SJCRH30 (cell line): ENCODE measurements at regions not wholly inside any gene's neighbourhood (a gene's known extent, or its start where the extent isn't known, plus 50 kb on each side); places are given as distances from the start of the nearest gene placed in this dataset.
"Not testable (repeated sequence)": the region's sequence is repeated elsewhere in the genome, so short reads cannot be mapped to it uniquely, and the experiment has no call there.

ENCODE experiments used
- DNase-seq, 2 experiments: peaks; one replicate each; pipeline ENCODE4 v3.0.0-alpha.2; 2015 to 2020
- H3K27ac ChIP-seq: fragments of 250-450 bp; sonication (Bioruptor Pico); 2 replicates; pipeline ENCODE4 v1.5.1; 2020; ENCODE audit warnings: mild to moderate bottlenecking, moderate library complexity
- H3K27me3 ChIP-seq: fragments of 250-450 bp; sonication (Bioruptor Pico); 2 replicates; pipeline ENCODE4 v1.5.1; 2020; ENCODE audit warnings: mild to moderate bottlenecking, moderate library complexity
- H3K36me3 ChIP-seq: fragments of 250-450 bp; sonication (Bioruptor Pico); 2 replicates; pipeline ENCODE4 v1.5.1; 2020; ENCODE audit warnings: mild to moderate bottlenecking, moderate library complexity
- H3K4me1 ChIP-seq: fragments of 250-450 bp; sonication (Bioruptor Pico); 2 replicates; pipeline ENCODE4 v1.5.1; 2020; ENCODE audit warnings: mild to moderate bottlenecking, moderate library complexity
- H3K4me3 ChIP-seq: fragments of 250-450 bp; sonication (Bioruptor Pico); 2 replicates; pipeline ENCODE4 v1.5.1; 2020; ENCODE audit warnings: mild to moderate bottlenecking, moderate library complexity
- H3K9me3 ChIP-seq: fragments of 250-450 bp; sonication (Bioruptor Pico); replicated peaks from 2 replicates; pipeline ENCODE4 v1.5.1; 2020; ENCODE audit warnings: mild to moderate bottlenecking, moderate library complexity

DNA sequence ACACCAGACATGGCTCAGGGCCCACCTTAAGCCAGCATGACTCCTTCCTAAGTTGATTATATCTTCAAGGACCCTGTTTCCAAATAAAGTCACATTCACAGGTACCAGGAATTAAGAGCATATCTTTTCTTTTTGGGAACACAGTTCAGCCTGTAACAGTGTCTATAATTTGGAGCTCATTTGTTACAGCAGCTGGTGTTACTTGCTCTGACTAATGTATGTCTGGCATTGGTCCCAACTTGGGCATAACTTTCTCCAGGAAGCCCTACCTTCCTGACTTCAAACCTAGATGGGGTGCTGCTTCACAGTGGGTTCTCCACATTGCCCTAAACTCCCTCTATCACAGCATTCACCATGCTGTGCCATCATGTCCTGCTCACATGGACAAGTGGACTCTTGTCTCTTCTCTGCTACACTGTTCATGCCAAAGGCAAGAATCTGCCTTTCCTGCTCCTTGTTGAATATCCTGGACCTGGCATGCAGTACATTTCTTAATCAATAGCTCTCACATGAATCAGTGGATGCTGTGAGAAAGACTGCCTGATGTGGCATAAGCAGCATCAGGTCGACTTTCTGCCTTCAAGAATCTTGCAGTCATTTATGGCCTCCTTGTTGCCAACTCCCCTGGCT lies 117.4 kb upstream of the FOXA2 start:
- H3K27ac ChIP-seq: no peak overlapping the region

GRCh38 chr20:22703843-22704242 lies 119.5 kb upstream of the FOXA2 start:
- no peak for DNase-seq
- Histone ChIP-seq H3K27me3 (no peaks in the 10 kb centered on the region), H3K27ac (no peak overlapping the region), H3K36me3 (no peaks in the 10 kb centered on the region), H3K4me3 (no peak overlapping the region), H3K4me1 (no peaks in the 10 kb centered on the region; the same call in 1 of the 2 replicates), H3K9me3 (0 out of 2 replicates have a peak, but pooled peaks cover 6% of the 10 kb centered on the region)

More for the DNA sequence above, 117.4 kb upstream of the FOXA2 start:
- Histone ChIP-seq H3K9me3 (0 out of 2 replicates have a peak, but pooled peaks cover 6% of the 10 kb centered on the region), H3K36me3 (no peaks in the 10 kb centered on the region), H3K4me1 (no peaks in the 10 kb centered on the region; the same call in 1 of the 2 replicates), H3K27me3 (no peaks in the 10 kb centered on the region), H3K4me3 (no peak overlapping the region)
- no peak for DNase-seq

- H3K4me3 ChIP-seq: no peak overlapping the region
- no peak overlapping the region for H3K27ac ChIP-seq
- 0 out of 2 replicates have a peak, but pooled peaks cover 6% of the 10 kb centered on the region for H3K9me3 ChIP-seq
- H3K36me3 ChIP-seq: no peaks in the 10 kb centered on the region
- H3K27me3 ChIP-seq: no peaks in the 10 kb centered on the region
- no peak for DNase-seq
- peaks cover 5% of the 10 kb centered on the region; the same call in 1 of the 2 replicates for H3K4me1 ChIP-seq
Measured at GRCh38 chr20:22711971-22712755, 127.8 kb upstream of the FOXA2 start.

DNA sequence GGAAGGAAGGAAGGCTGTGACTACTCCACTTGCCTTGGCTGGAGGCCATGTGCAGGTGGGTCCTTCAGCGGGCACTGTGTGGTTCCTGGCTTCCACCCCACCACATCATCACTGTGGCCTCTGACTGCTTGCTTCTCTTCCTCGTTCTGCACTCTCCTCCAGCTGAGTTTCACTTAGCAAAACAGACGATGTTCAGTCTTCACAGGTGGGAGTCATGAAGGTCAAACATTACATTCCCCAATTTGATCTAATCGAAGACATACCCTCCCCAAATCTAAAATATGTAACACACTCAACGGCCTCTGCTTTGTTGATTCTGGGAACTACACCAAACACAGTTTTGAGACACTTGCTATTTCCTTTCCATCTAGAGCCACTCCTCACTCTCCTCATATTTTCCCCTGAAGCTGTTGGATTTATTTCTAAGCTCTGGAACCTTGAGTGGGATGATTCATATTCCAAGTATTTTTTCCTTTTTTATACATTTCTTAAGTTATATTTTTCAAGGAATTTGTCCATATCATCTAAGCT lies 132.5 kb upstream of the FOXA2 start:
- Histone ChIP-seq H3K36me3 (no peaks in the 10 kb centered on the region), H3K27me3 (0 out of 2 replicates have a peak, but pooled peaks cover 3% of the 10 kb centered on the region), H3K9me3 (0 out of 2 replicates have a peak, but pooled peaks cover 6% of the 10 kb centered on the region), H3K27ac (no peak overlapping the region), H3K4me3 (no peak overlapping the region), H3K4me1 (peaks cover 8% of the 10 kb centered on the region)
- no peak for DNase-seq

- no peak overlapping the region for H3K27ac ChIP-seq
- no peak for DNase-seq
- 0 out of 2 replicates have a peak, but pooled peaks cover 6% of the 10 kb centered on the region for H3K9me3 ChIP-seq
- no peaks in the 10 kb centered on the region for H3K36me3 ChIP-seq
- no peak overlapping the region for H3K4me3 ChIP-seq
- H3K4me1 ChIP-seq: peaks cover 8% of the 10 kb centered on the region
- 0 out of 2 replicates have a peak, but pooled peaks cover 3% of the 10 kb centered on the region for H3K27me3 ChIP-seq
Measured at GRCh38 chr20:22717466-22717865, 133.1 kb upstream of the FOXA2 start.

DNA sequence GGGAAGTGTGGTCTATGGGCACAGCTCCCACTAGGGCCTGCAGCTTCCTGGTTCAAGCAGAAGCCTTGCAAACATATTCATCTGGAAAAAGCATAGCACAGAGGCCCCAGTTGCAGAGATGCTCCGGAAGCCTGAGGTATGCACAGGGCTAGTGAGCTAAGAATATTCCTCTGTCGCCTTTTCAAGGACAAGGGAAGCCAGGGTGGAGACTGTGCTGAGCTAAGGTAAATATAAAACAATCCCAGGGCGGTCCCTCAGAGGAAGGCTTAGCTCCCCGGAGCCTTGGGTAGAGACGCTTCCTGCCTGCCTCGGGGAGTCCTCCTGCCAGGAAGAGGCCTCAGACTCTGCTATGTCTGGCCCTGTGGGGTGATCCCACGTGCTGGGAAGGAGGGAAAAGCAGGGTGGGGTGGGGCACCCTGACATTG lies 134.8 kb upstream of the FOXA2 start:
- H3K36me3 ChIP-seq: no peaks in the 10 kb centered on the region
- H3K4me1 ChIP-seq: peaks cover 8% of the 10 kb centered on the region
- no peak overlapping the region for H3K27ac ChIP-seq
- no peak overlapping the region for H3K4me3 ChIP-seq
- no peak for DNase-seq
- H3K27me3 ChIP-seq: 0 out of 2 replicates have a peak, but pooled peaks cover 3% of the 10 kb centered on the region
- 0 out of 2 replicates have a peak, but pooled peaks cover under 1% of the 10 kb centered on the region for H3K9me3 ChIP-seq

DNA sequence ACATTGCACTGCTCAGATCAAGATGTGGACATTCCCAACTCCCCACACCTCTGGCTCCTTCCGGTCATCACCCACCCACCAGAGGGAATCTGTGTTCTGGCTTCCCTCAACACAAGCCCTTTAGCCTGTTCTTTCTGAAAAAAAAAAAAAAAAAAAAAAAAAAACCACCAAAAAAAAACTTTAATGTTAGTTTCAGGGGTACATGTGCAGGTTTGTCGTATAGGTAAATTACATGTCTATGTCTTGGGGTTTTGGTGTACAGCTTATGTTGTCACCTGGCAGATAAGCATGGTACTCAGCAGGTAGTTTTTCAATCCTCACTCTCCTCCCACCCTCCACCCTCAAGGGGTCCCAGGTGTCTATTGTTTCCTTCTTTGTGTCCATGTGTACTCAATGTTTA lies 135.8 kb upstream of the FOXA2 start:
- DNase-seq: no peak
- Histone ChIP-seq H3K27me3 (0 out of 2 replicates have a peak, but pooled peaks cover 3% of the 10 kb centered on the region), H3K9me3 (no peaks in the 10 kb centered on the region), H3K4me3 (no peak overlapping the region), H3K27ac (no peak overlapping the region), H3K4me1 (peaks cover 8% of the 10 kb centered on the region), H3K36me3 (no peaks in the 10 kb centered on the region)

- Histone ChIP-seq H3K27me3 (0 out of 2 replicates have a peak, but pooled peaks cover 3% of the 10 kb centered on the region), H3K4me1 (no peaks in the 10 kb centered on the region; the same call in 1 of the 2 replicates), H3K4me3 (no peak overlapping the region), H3K9me3 (no peaks in the 10 kb centered on the region), H3K36me3 (no peaks in the 10 kb centered on the region), H3K27ac (no peak overlapping the region)
- DNase-seq: no peak
Measured at GRCh38 chr20:22722811-22723210, 138.4 kb upstream of the FOXA2 start.

DNA sequence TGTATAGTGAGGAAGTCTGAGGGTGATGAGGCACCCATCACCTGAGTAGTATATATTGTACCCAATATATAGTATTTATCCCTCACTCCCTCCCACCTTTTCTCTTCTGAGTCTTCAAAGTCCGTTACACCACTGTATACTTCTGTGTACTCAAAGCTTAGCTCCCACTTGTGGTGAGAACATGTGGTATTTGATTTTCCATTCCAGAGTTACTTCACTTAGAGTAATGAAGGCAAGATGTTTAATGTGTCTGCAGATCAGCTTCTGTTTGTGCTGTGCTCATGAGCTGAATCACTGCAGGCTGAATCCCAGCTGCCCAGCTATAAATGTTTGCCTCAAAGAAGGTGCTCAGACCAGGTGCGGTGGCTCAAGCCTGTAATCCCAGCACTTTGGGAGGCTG lies 139.3 kb upstream of the FOXA2 start:
- DNase-seq: no peak
- Histone ChIP-seq H3K27me3 (0 out of 2 replicates have a peak, but pooled peaks cover 3% of the 10 kb centered on the region), H3K4me1 (no peaks in the 10 kb centered on the region; the same call in 1 of the 2 replicates), H3K27ac (no peak overlapping the region), H3K36me3 (no peaks in the 10 kb centered on the region), H3K4me3 (no peak overlapping the region), H3K9me3 (no peaks in the 10 kb centered on the region)

GRCh38 chr20:22728146-22728745 lies 143.9 kb upstream of the FOXA2 start:
- no peak for DNase-seq
- H3K4me1 ChIP-seq: no peaks in the 10 kb centered on the region; the same call in none of the 2 replicates

GRCh38 chr20:22729180-22729579 lies 144.8 kb upstream of the FOXA2 start:
- Histone ChIP-seq H3K36me3 (no peaks in the 10 kb centered on the region), H3K4me1 (no peaks in the 10 kb centered on the region; the same call in none of the 2 replicates), H3K9me3 (no peaks in the 10 kb centered on the region), H3K27ac (no peak overlapping the region), H3K4me3 (no peak overlapping the region), H3K27me3 (no peaks in the 10 kb centered on the region)
- DNase-seq: no peak

More at GRCh38 chr20:22728146-22728745, 143.9 kb upstream of the FOXA2 start:
- Histone ChIP-seq H3K4me3 (no peak overlapping the region), H3K36me3 (no peaks in the 10 kb centered on the region), H3K9me3 (no peaks in the 10 kb centered on the region), H3K27me3 (no peaks in the 10 kb centered on the region), H3K27ac (no peak overlapping the region)

GRCh38 chr20:22729616-22730236 lies 145.4 kb upstream of the FOXA2 start:
- DNase-seq: no peak
- no peak overlapping the region for H3K4me3 ChIP-seq
- H3K27me3 ChIP-seq: no peaks in the 10 kb centered on the region
- H3K9me3 ChIP-seq: no peaks in the 10 kb centered on the region
- H3K36me3 ChIP-seq: no peaks in the 10 kb centered on the region
- no peaks in the 10 kb centered on the region; the same call in none of the 2 replicates for H3K4me1 ChIP-seq
- no peak overlapping the region for H3K27ac ChIP-seq

- Histone ChIP-seq H3K27me3 (no peaks in the 10 kb centered on the region), H3K4me3 (no peak overlapping the region), H3K27ac (no peak overlapping the region), H3K36me3 (no peaks in the 10 kb centered on the region), H3K9me3 (no peaks in the 10 kb centered on the region), H3K4me1 (no peaks in the 10 kb centered on the region; the same call in none of the 2 replicates)
- DNase-seq: no peak
Measured at GRCh38 chr20:22732751-22733150, 148.4 kb upstream of the FOXA2 start.

DNA sequence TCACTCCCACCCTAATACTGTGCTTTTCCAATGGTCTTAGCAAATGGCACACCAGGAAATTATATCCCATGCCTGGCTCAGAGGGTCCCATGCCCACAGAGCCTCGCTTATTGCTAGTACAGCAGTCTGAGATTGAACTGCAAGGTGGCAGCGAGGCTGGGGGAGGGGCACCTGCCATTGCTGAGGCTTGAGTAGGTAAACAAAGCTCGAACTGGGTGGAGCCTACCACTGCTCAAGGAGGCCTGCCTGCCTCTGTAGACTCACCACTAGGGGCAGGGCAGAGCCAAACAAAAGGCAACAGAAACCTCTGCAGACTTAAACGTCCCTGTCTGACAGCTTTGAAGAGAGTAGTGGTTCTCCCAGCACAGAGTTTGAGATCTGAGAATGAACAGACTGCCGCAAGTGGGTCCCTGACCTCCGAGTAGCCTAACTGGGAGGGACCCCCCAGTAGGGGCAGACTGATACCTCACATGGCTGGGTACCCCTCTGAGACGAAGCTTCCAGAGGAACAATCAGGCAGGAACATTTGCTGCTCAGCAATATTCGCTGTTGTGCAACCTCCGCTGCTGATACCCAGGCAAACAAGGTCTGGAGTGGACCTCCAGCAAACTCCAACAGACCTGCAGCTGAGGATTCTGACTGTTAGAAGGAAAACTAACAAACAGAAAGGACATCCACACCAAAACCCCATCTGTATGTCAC lies 150.7 kb upstream of the FOXA2 start:
- not testable (repeated sequence) for H3K9me3 ChIP-seq, H3K27ac ChIP-seq, H3K36me3 ChIP-seq, H3K4me3 ChIP-seq, H3K27me3 ChIP-seq, H3K4me1 ChIP-seq
- DNase-seq: peak; percentile 32 to 47
